Right atrium auricular region (tissue), 2 donors: ENCODE measurements at regions not wholly inside any gene's neighbourhood (a gene's known extent, or its start where the extent isn't known, plus 50 kb on each side); places are given as distances from the start of the nearest gene placed in this dataset.

Experiments
- DNase-seq: peaks from one replicate; pipeline ENCODE4 v3.0.0-alpha.2; 2019; ENCODE audit warnings: low spot score
- H3K27ac ChIP-seq, 2 donors: fragments of 200-600 bp; sonication (generic); 1 replicate in 1 of 2; 2 replicates in 1 of 2; pipeline ENCODE4 v1.5.1; 2016 to 2019
- H3K27me3 ChIP-seq, 2 donors: fragments of 200-600 bp; sonication (generic); one replicate each; pipeline versions ENCODE4 v1.5.1 to v1.6.0; 2017 to 2019
- H3K36me3 ChIP-seq: fragments of 200-600 bp; sonication (generic); one replicate; pipeline ENCODE4 v1.5.1; 2016
- H3K4me1 ChIP-seq, 2 donors: fragments of 200-600 bp; sonication (generic); one replicate each; pipeline versions ENCODE4 v1.5.1 to v1.6.0; 2017 to 2019
- H3K4me3 ChIP-seq, 2 donors: fragments of 200-600 bp; sonication (generic); 1 replicate in 1 of 2; 2 replicates in 1 of 2; pipeline ENCODE4 v1.5.1; 2017 to 2019; ENCODE audit warnings: mild to moderate bottlenecking in 1 of 2, moderate library complexity in 1 of 2
- H3K9me3 ChIP-seq, 2 donors: fragments of 200-600 bp; sonication (generic); one replicate each; pipeline ENCODE4 v1.5.1; 2019
- TF ChIP-seq, protein P1 (sequence below), 2 donors: fragments of 200-600 bp; sonication (generic); IDR thresholded peaks; one replicate each; pipeline ENCODE4 v1.5.1; 2019; ENCODE audit warnings: antibody characterized with exemption in 2 of 2

GRCh38 chrX:11056322-11057176 lies 54.6 kb upstream of the HCCS start:
- DNase-seq = no peak
- TF ChIP-seq, protein P1, sequence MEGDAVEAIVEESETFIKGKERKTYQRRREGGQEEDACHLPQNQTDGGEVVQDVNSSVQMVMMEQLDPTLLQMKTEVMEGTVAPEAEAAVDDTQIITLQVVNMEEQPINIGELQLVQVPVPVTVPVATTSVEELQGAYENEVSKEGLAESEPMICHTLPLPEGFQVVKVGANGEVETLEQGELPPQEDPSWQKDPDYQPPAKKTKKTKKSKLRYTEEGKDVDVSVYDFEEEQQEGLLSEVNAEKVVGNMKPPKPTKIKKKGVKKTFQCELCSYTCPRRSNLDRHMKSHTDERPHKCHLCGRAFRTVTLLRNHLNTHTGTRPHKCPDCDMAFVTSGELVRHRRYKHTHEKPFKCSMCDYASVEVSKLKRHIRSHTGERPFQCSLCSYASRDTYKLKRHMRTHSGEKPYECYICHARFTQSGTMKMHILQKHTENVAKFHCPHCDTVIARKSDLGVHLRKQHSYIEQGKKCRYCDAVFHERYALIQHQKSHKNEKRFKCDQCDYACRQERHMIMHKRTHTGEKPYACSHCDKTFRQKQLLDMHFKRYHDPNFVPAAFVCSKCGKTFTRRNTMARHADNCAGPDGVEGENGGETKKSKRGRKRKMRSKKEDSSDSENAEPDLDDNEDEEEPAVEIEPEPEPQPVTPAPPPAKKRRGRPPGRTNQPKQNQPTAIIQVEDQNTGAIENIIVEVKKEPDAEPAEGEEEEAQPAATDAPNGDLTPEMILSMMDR (IDR thresholded peaks at IDR 0.05) = no peak
- no peaks in the 10 kb centered on the region for H3K9me3 ChIP-seq
- H3K27ac ChIP-seq = no peak overlapping the region
- no peaks in the 10 kb centered on the region for H3K36me3 ChIP-seq
- H3K4me1 ChIP-seq = no peaks in the 10 kb centered on the region
- H3K4me3 ChIP-seq = no peak overlapping the region
- H3K27me3 ChIP-seq = no peaks in the 10 kb centered on the region

DNA sequence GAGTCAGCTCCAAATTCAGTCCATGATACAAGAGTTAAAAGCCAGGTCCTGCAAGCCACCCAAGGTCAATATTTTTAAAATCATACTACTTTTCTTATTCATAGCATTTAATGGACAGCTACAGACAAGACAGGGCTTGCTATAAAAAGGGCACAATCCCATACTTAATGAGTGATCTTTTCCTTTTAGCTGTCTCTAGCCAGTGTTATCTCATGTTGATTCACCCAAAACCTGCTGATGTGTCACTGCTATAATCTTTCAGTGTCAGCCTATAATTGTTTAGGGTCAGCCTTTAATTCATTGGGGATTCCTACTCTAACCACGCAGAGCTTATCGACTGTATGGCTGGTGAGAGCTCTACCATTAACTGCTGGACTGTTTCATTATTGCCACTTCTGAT lies 51.2 kb upstream of the HCCS start:
- no peak for DNase-seq
- H3K27ac ChIP-seq = no peak overlapping the region
- no peaks in the 10 kb centered on the region for H3K36me3 ChIP-seq
- H3K4me3 ChIP-seq = no peak overlapping the region
- no peaks in the 10 kb centered on the region for H3K4me1 ChIP-seq
- H3K9me3 ChIP-seq = no peaks in the 10 kb centered on the region
- no peaks in the 10 kb centered on the region for H3K27me3 ChIP-seq
- TF ChIP-seq, protein P1 (IDR thresholded peaks at IDR 0.05) = no peak
